GM10266 (cell line): ENCODE measurements at regions not wholly inside any gene's neighbourhood (a gene's known extent, or its start where the extent isn't known, plus 50 kb on each side); places are given as distances from the start of the nearest gene placed in this dataset.
"Not testable (repeated sequence)": the region's sequence is repeated elsewhere in the genome, so short reads cannot be mapped to it uniquely, and the experiment has no call there.

Experiments used
- DNase-seq: peaks from one replicate; pipeline ENCODE4 v3.0.0; 2012; ENCODE audit errors: extremely low spot score
- TF ChIP-seq, protein P1 (sequence below): IDR thresholded peaks from 2 replicates; pipeline ENCODE4 v1.5.1; 2012; ENCODE audit warnings: mild to moderate bottlenecking, low read depth; ENCODE audit not compliant: control insufficient read depth, insufficient read depth; ENCODE audit errors: missing control alignments

- TF ChIP-seq, protein P1, sequence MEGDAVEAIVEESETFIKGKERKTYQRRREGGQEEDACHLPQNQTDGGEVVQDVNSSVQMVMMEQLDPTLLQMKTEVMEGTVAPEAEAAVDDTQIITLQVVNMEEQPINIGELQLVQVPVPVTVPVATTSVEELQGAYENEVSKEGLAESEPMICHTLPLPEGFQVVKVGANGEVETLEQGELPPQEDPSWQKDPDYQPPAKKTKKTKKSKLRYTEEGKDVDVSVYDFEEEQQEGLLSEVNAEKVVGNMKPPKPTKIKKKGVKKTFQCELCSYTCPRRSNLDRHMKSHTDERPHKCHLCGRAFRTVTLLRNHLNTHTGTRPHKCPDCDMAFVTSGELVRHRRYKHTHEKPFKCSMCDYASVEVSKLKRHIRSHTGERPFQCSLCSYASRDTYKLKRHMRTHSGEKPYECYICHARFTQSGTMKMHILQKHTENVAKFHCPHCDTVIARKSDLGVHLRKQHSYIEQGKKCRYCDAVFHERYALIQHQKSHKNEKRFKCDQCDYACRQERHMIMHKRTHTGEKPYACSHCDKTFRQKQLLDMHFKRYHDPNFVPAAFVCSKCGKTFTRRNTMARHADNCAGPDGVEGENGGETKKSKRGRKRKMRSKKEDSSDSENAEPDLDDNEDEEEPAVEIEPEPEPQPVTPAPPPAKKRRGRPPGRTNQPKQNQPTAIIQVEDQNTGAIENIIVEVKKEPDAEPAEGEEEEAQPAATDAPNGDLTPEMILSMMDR, result no peak
- no peak for DNase-seq
Measured at GRCh38 chr5:126016256-126016655, 407.0 kb upstream of the GRAMD2B start.

DNA sequence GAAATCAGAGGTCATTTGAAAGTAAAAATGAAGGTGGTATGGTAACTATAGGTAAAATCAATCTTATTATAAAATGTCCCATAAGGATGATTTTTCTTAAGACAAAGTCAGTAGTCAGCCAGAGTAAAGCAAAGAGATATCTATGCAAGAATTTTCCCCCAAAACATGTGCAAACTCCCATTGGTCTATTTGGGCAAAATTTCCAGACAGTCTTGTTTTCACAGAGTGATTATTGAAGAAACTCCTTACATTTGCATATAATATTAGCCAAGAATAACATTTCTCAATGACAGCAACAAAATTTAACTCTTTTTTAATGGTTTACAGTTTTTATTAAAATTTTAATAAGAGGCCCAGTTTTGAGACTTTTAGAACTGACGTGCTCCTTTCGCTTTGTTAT lies 406.1 kb upstream of the GRAMD2B start:
- no peak for DNase-seq
- TF ChIP-seq, protein P1, result no peak

- DNase-seq, result no peak
- TF ChIP-seq, protein P1, result no peak
Measured at GRCh38 chr5:126020770-126021169, 402.4 kb upstream of the GRAMD2B start.

DNA sequence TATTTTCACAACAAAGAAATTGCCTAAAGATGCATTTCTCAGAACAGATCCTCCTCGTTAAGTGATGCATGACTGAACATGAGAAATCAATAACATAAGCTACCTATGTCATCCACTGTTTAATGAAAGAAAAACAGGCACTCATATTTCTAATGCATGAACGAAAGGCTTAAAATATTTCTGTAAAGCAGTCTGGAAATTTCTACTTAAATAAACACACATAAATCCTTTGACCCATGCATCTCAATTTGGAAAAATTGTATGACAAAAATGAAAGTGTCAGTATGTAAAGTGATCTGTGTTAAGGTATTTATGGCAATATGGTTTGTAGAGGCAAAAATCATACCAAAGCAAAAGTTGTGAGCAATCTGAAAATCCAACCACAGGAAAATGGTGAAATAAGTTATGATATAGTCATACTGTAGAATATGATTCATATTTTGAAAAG lies 399.2 kb upstream of the GRAMD2B start:
- TF ChIP-seq, protein P1, result no peak
- DNase-seq, result no peak

GRCh38 chr5:126027149-126027548 lies 396.1 kb upstream of the GRAMD2B start:
- no peak for DNase-seq
- TF ChIP-seq, protein P1, result no peak

- DNase-seq, result no peak
- TF ChIP-seq, protein P1, result no peak
Measured at GRCh38 chr5:126027652-126028051, 395.6 kb upstream of the GRAMD2B start.

GRCh38 chr5:126028336-126028735 lies 394.9 kb upstream of the GRAMD2B start:
- TF ChIP-seq, protein P1, result no peak
- no peak for DNase-seq

GRCh38 chr5:126029282-126029681 lies 393.9 kb upstream of the GRAMD2B start:
- not testable (repeated sequence) for DNase-seq
